ENCODE measurements at regions not wholly inside any gene's neighbourhood (a gene's known extent, or its start where the extent isn't known, plus 50 kb on each side); places are given as distances from the start of the nearest gene placed in this dataset.
"Not testable (repeated sequence)": the region's sequence is repeated elsewhere in the genome, so short reads cannot be mapped to it uniquely, and the experiment has no call there.

- DNase-seq = no peak
These were observed 223.2 kb downstream of the PMAIP1 start for GRCh38 chr18:60123031-60123430.

- no peak for DNase-seq
These were observed 222.5 kb downstream of the PMAIP1 start for GRCh38 chr18:60122339-60122738.

GRCh38 chr18:60120231-60120750, 220.5 kb downstream of the PMAIP1 start:
- DNase-seq = no peak

GRCh38 chr18:60117321-60117720, 217.5 kb downstream of the PMAIP1 start:
- DNase-seq = no peak

- no peak for DNase-seq
These were observed 213.6 kb downstream of the PMAIP1 start for GRCh38 chr18:60113396-60113795.

GRCh38 chr18:60112369-60112768, 212.6 kb downstream of the PMAIP1 start:
- DNase-seq = no peak

GRCh38 chr18:60111525-60111924, 211.7 kb downstream of the PMAIP1 start:
- no peak for DNase-seq

- DNase-seq = no peak
These were observed 211.0 kb downstream of the PMAIP1 start for GRCh38 chr18:60110836-60111235.

GRCh38 chr18:60100778-60101177, 201.0 kb downstream of the PMAIP1 start:
- DNase-seq = no peak

- DNase-seq = no peak
These were observed 199.9 kb downstream of the PMAIP1 start for GRCh38 chr18:60099709-60100108.

- DNase-seq = no peak
These were observed 196.6 kb downstream of the PMAIP1 start for GRCh38 chr18:60096428-60096827.

GRCh38 chr18:60092073-60092472, 192.3 kb downstream of the PMAIP1 start:
- no peak for DNase-seq

- no peak for DNase-seq
These were observed 190.4 kb downstream of the PMAIP1 start for GRCh38 chr18:60090170-60090569.

GRCh38 chr18:60082790-60083189, 183.0 kb downstream of the PMAIP1 start:
- no peak for DNase-seq

- DNase-seq = no peak
These were observed 182.5 kb downstream of the PMAIP1 start for GRCh38 chr18:60082282-60082681.

GRCh38 chr18:60075477-60075876, 175.7 kb downstream of the PMAIP1 start:
- DNase-seq = no peak

GRCh38 chr18:60070631-60071030, 170.8 kb downstream of the PMAIP1 start:
- DNase-seq = no peak

- no peak for DNase-seq
These were observed 169.3 kb downstream of the PMAIP1 start for GRCh38 chr18:60069145-60069544.

GRCh38 chr18:60067426-60068210, 167.8 kb downstream of the PMAIP1 start:
- DNase-seq = no peak

GRCh38 chr18:60066219-60066975, 166.6 kb downstream of the PMAIP1 start:
- no peak for DNase-seq

- DNase-seq = no peak
These were observed 164.5 kb downstream of the PMAIP1 start for GRCh38 chr18:60064271-60064670.

GRCh38 chr18:60062831-60063230, 163.0 kb downstream of the PMAIP1 start:
- DNase-seq = not testable (repeated sequence)

GRCh38 chr18:60062396-60062795, 162.6 kb downstream of the PMAIP1 start:
- no peak for DNase-seq

- no peak for DNase-seq
These were observed 160.8 kb downstream of the PMAIP1 start for GRCh38 chr18:60060578-60060977.

Measured in activated gamma-delta T cell treated with Interleukin-2 at 50 U/mL for 16 hours (primary cell).